ENCODE measurements at regions not wholly inside any gene's neighbourhood (a gene's known extent, or its start where the extent isn't known, plus 50 kb on each side); places are given as distances from the start of the nearest gene placed in this dataset.

DNA sequence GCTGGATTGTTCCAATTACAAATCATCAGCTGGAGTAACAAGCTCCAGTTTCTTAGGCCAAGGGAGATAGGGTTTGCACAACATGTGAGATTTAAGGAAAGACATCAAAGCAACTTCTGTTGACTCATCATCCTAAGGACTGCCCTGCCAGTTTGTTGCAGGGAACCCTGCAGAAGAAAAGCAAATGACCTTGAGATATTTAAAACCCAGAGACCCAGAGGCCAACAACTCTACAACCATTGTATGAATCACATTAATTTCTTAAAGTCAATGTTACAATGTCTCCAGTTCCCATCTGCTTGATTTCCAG is 491.8 kb upstream of the ACVR2A start:
- H3K27me3 ChIP-seq, result no peaks in the 10 kb centered on the region
- H3K36me3 ChIP-seq, result no peaks in the 10 kb centered on the region
- DNase-seq (ENCODE audit: low spot score in 2 of 2), result no peak
- H3K9me3 ChIP-seq, result no peaks in the 10 kb centered on the region
- H3K4me3 ChIP-seq, result no peak overlapping the region
- no peaks in the 10 kb centered on the region for H3K4me1 ChIP-seq
- no peak overlapping the region for H3K27ac ChIP-seq
- TF ChIP-seq POLR2A (IDR thresholded peaks at IDR 0.05) (no peak), POLR2AphosphoS5 (IDR thresholded peaks at IDR 0.05) (no peak), CTCF (IDR thresholded peaks at IDR 0.05) (no peak), EP300 (IDR thresholded peaks at IDR 0.05) (no peak)

- no peak for TF ChIP-seq CTCF (IDR thresholded peaks at IDR 0.05)
- TF ChIP-seq POLR2AphosphoS5 (IDR thresholded peaks at IDR 0.05), result no peak
- no peak for TF ChIP-seq POLR2A (IDR thresholded peaks at IDR 0.05)
- TF ChIP-seq EP300 (IDR thresholded peaks at IDR 0.05), result no peak
- Histone ChIP-seq H3K4me1 (no peaks in the 10 kb centered on the region), H3K4me3 (no peak overlapping the region), H3K9me3 (no peaks in the 10 kb centered on the region), H3K27ac (no peak overlapping the region), H3K36me3 (no peaks in the 10 kb centered on the region), H3K27me3 (no peaks in the 10 kb centered on the region)
- 69% methylated on average over 8 of the region's 8 CpGs for WGBS
- no peak for DNase-seq (ENCODE audit: low spot score in 2 of 2)
These were observed 492.4 kb upstream of the ACVR2A start for GRCh38 chr2:147352264-147353071.

DNA sequence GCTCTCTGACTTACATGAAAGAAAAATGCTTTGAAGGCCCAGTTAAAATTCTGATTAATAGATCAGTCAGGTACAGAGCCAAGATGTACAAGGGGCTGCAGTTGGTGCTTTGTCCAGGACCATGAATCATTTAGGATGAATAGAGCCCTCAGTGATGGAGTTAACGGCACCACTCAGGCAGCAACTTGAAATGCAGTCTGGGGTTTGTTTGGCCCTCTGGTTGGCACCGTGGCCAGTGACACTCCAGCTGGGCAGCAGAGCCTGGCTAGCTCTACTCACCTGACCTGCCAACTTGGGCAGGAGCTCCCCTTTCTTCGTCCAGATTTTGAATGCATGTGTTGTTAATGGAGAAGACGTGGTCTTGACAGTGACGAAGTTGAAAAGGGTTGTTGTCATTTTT is 493.0 kb upstream of the ACVR2A start:
- Histone ChIP-seq H3K27me3 (no peaks in the 10 kb centered on the region), H3K4me3 (no peak overlapping the region), H3K9me3 (no peaks in the 10 kb centered on the region), H3K4me1 (no peaks in the 10 kb centered on the region), H3K27ac (no peak overlapping the region), H3K36me3 (no peaks in the 10 kb centered on the region)
- TF ChIP-seq POLR2AphosphoS5 (IDR thresholded peaks at IDR 0.05) (no peak), CTCF (IDR thresholded peaks at IDR 0.05) (no peak), POLR2A (IDR thresholded peaks at IDR 0.05) (no peak), EP300 (IDR thresholded peaks at IDR 0.05) (no peak)
- no peak for DNase-seq (ENCODE audit: low spot score in 2 of 2)
- 84% methylated on average over 5 of the region's 5 CpGs for WGBS

DNA sequence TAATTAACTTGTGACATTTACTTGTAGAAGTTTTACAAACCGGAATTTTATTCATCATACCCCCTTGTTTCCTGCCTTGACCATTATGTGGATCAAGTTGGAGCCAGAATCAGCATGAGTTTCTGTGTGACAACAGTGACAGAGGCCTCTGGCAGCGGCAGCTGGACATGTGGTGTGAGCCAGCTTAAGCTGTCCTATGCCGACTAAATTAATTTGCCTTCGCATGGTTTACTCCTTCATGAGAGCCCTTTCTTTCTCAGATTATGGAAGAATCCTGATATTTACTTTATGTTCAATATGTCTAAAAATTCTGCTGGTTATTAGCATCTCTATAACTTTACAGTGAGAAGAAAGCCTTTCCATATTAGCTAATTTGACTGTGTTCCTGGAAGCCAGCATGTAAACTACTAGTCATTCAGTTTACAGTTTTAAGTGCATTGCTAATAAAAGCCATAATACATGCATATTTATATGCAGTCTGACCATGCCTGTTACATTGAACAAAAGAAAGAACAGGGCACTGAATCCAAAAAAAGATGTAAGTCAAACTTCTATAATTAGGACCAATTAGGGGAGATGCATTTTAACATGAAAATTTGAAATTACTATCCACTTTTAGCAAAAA is 495.8 kb upstream of the ACVR2A start:
- TF ChIP-seq POLR2AphosphoS5 (IDR thresholded peaks at IDR 0.05), result no peak
- TF ChIP-seq POLR2A (IDR thresholded peaks at IDR 0.05), result no peak
- no peak for TF ChIP-seq CTCF (IDR thresholded peaks at IDR 0.05)
- TF ChIP-seq EP300 (IDR thresholded peaks at IDR 0.05), result no peak
- H3K4me1 ChIP-seq, result no peaks in the 10 kb centered on the region
- WGBS, result 80% methylated on average over 4 of the region's 4 CpGs
- no peak overlapping the region for H3K27ac ChIP-seq
- H3K9me3 ChIP-seq, result no peaks in the 10 kb centered on the region
- no peaks in the 10 kb centered on the region for H3K36me3 ChIP-seq
- no peak overlapping the region for H3K4me3 ChIP-seq
- no peaks in the 10 kb centered on the region for H3K27me3 ChIP-seq
- DNase-seq (ENCODE audit: low spot score in 2 of 2), result no peak

DNA sequence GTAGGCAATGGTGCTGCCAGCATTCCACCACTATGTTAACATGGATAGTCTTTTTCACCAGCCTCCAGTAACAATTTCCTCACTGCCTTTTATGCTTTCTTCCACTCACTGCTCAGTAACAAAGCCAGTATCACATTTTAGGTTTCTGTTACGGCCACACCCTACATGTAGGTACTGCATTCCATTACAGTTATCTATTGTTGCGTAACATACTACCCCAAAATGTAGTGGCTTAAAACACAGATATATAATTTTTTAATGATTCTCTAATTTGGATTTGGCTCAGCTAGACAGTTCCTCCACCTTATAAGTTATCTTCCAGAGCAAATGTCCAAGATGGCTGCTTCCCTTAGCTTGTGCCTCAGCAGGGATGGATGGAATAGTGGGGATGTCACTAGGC is 498.7 kb upstream of the ACVR2A start:
- H3K9me3 ChIP-seq, result no peaks in the 10 kb centered on the region
- DNase-seq (ENCODE audit: low spot score in 2 of 2), result no peak
- WGBS, result 98% methylated on average over 2 of the region's 2 CpGs
- no peak overlapping the region for H3K27ac ChIP-seq
- H3K4me3 ChIP-seq, result no peak overlapping the region
- no peak for TF ChIP-seq POLR2AphosphoS5 (IDR thresholded peaks at IDR 0.05)
- no peak for TF ChIP-seq POLR2A (IDR thresholded peaks at IDR 0.05)
- TF ChIP-seq EP300 (IDR thresholded peaks at IDR 0.05), result no peak
- TF ChIP-seq CTCF (IDR thresholded peaks at IDR 0.05), result no peak
- no peaks in the 10 kb centered on the region for H3K4me1 ChIP-seq
- no peaks in the 10 kb centered on the region for H3K27me3 ChIP-seq
- H3K36me3 ChIP-seq, result no peaks in the 10 kb centered on the region

Measured in suprapubic skin (tissue), 4 donors.